AG08395 (cell line): ENCODE measurements at regions not wholly inside any gene's neighbourhood (a gene's known extent, or its start where the extent isn't known, plus 50 kb on each side); places are given as distances from the start of the nearest gene placed in this dataset.

ENCODE experiments used
- DNase-seq: peaks from one replicate; pipeline ENCODE4 v3.0.0; 2012; ENCODE audit warnings: mixed read lengths, low spot score

- no peak for DNase-seq
Observed at GRCh38 chr18:78740876-78741275, 238.7 kb upstream of the SALL3 start.

GRCh38 chr18:78741381-78742217, 238.0 kb upstream of the SALL3 start:
- DNase-seq, result no peak

DNA sequence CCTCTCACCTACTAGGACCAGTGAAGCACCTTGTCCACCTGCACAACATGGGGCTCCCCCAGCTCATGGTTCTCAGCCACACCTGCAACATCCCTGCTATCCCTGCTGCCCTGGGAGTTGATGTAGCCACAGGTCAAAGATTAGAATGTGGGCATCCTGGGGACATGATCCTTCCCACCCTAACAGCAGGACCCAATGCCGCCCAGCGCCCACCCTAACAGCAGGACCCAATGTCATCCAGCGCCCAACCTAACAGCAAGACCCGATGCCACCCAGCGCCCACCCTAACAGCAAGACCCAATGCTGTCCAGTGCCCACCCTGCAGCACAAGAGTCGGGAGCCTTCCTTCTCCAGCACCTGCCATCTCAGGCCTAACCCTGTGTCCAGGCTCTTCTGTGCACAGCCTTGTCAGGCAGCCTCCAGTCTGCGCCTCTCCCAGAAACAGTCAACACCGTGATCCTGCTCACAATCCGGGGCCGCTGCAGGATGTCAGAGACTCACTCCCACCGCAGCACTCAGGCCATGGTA, 237.3 kb upstream of the SALL3 start:
- no peak for DNase-seq

DNA sequence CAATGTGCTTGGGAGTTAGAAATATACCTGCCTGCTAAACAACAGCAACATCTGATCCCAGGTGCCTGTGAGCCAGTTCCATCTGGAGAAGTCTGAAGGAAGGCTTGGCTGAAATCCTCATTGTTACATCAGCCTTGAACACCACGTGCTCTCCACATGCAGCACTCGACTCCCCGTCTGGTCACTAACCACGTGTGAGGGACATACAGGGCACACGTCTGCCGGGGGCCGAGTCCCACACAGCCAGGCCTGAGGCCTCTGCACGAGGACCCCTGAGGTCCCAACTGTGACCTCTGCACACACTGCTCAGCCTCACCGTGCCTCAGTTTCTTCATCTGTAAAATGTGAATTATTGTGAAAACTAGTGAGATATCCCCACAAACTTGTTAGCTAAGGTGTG, 236.5 kb upstream of the SALL3 start:
- DNase-seq, result no peak

GRCh38 chr18:78751664-78752063, 228.0 kb upstream of the SALL3 start:
- DNase-seq, result no peak

DNA sequence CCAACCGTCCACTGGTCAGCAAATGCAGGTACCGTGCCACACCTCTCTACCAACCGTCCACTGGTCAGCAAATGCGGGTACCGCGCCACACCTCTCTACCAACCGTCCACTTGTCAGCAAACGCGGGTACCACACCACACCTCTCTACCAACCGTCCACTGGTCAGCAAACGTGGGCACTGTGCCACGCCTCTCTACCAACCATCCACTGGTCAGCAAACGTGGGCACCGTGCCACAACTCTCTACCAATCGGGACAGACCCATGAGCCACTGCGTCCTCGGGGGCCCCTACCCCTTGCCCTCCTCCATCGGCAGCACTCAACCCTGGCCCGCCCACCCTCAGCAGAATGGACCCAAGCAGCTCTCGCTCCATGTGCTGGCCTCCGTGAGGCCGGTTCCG, 226.4 kb upstream of the SALL3 start:
- DNase-seq, result no peak

DNA sequence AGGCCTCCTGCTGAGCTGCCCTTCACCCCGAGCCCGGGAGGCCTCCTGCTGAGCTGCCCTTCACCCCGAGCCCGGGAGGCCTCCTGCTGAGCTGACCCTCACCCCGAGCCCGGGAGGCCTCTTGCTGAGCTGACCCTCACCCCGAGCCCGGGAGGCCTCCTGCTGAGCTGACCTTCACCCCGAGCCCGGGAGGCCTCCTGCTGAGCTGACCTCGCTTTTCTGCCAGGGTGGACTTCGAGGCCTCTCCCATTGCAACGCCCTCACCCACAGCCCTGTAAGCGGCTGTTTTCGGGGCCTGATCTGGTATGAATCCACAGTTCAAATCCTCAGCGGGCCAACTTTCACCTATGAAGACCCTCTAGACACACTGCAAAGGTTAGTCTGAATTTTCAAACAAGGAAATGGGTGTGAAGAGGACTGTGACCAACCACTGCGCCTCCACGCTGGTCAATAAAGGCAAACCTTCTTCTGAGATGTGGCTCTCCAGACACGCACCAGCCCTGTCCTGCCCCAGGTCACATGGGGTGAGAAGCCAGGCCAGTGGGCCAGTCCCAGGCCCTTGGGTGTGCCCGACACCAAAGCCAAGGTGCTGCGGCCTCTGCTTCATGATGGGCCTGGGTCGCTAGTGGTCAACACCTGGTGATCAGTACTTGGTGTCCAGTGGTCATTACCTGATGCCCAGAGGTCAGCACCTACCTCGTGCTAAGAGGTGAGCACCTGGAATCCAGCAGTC, 225.1 kb upstream of the SALL3 start:
- no peak for DNase-seq

- DNase-seq, result no peak
Observed at GRCh38 chr18:78757014-78757413, 222.6 kb upstream of the SALL3 start.

DNA sequence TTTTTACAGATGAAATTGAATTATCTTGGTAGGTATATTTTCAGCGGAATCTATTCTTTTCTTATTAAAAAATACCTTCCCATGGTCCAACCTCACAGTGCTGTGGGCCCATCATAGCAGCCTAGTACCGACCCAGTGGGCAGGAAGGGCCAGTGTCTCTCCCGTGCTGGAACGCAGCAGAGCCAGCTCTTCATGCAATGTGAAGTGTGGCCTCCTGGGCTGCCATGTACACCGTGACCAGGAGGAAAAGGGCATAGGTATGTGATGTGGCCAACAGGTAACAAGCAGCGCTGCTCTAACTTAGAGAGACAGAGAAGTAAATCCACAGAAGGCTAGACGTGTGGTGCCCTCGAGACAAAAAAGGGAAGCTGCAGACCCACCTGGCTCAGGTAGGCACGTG, 221.1 kb upstream of the SALL3 start:
- no peak for DNase-seq

GRCh38 chr18:78762753-78763152, 216.9 kb upstream of the SALL3 start:
- no peak for DNase-seq

GRCh38 chr18:78764544-78764943, 215.1 kb upstream of the SALL3 start:
- no peak for DNase-seq

DNA sequence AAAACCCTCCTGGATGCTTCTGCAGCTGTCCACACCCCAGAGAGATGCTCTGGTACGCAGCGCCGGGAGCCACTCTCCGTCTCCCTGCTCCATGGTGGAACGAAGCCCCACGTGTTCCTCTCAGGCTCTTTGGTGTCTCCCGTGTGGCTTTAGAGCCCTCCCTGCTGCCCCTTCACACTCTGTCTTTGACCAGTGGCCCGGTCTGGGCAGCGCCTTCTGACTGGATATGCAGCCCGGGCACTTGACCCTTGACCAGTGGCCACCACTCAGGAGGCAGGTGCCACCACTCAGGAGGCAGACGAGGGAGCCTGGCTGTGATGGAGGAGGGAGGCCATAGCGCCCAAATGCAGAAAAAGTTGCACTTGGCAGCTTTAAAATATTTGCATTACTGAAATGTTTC, 214.5 kb upstream of the SALL3 start:
- no peak for DNase-seq

- no peak for DNase-seq
Observed at GRCh38 chr18:78765637-78766281, 213.9 kb upstream of the SALL3 start.

DNA sequence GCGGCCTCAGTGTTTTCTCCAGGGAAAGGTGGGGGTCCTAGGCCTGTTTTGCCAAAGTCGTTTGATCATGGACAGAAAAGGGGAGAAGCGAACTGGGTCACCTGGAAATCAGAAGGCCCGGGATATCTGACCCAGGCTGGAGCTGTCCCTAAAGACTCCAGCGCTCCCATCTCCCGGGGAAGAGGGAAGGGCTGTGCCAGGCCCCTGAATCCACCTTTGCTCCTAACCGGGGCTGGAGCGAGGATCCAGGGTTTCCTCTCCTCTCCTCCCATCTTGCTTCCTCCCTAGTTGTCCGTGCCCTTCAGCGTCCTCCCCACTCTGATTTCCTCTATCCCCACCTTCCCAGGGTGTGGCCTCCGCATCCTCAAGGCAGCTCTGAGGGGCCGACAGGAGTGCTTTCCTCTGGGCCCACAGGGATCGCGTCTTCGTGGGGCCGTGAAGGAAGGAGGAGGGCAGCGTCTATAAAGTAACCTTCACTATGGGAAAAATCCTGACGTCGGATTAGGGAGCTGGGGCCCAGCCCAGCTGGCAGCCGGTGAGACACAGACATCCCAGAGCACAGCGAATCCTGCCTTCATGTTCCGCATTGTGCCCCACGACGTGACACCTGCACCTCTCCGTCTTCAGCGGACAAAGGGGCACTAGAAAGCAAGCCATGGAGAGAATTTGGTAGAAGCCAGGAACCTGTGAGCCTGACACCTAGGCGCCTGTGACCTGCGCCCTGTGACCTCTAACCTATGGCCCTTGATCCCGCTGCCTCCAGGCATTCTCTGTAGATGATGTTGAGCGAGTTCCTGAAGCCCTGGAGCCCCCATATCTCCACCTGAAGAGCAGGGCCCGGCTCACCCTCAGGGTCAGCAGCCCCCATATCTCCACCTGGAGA, 212.7 kb upstream of the SALL3 start:
- DNase-seq, result no peak

DNA sequence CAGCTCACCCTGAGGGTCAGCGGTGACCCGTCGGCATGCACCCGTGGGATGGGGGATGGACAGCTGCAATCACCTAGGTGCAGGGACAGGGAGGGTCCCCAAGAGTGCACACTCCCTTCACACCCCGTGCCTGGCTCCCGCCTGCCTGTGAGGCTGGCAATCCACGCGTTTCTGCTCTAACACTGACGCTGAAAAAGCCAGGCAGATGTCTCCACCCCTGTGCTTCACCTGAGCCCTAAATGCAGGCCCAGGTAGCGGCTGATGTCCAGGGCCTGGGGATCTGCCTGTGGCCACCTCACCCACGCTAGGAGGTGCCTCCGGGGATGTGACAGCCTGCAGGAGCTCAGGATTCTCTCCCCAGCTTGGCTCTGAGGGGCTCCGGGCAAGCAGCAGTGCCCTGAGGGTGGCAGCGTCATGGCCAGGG, 212.0 kb upstream of the SALL3 start:
- no peak for DNase-seq

DNA sequence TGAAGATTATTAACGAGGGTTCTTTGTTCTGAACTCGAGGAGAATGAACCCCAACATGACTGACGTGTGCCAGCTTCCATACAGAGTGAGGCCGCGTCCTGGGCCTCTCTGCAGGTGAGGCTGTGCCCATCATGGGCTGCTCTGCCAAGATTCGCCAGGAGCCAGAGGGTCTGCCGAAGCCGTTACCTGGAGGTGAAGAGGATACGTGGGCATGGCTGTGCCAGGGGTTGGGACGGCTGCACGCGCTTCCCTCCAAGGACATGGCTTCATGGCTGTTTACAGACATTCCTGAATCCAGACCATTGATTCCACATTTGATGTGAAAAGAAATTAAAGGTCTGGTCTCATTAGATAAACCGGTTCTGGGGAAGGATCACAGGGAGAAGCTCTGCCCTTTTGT, 211.4 kb upstream of the SALL3 start:
- DNase-seq, result no peak

- no peak for DNase-seq
Observed at GRCh38 chr18:78768656-78769501, 210.7 kb upstream of the SALL3 start.

GRCh38 chr18:78769502-78770105, 210.0 kb upstream of the SALL3 start:
- DNase-seq, result no peak

DNA sequence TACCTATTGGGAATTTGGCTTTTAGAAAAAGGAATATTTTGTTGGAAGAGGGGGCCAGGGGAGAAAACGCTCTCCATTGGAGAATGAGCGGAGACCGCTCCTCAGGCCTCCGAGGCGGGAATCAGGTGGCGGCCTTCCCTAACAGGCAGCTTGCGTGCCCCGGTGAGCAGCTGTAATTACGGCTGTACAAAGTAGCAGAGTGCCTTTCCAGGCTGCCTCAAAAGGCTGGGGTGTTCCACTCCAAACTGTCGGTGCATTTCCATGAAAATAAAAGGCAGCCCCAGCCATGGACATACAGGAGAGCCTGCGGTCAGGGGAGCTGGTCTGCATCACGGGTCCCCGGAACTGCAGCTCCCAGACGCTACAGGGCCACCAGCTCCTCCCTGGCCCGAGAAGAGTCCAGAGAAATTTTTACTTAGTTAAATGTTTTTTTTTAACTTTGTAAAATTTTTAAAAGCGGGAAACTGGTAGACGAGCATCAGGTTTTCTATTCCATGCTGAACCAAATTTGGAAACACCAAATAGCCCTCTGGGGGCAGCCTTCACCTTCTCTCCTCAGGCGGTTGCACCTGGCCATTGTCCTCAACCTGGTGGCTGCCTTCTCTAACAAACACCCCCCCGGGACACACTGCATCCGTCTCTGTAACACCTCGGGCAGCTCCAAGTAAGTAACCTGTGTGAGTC, 209.3 kb upstream of the SALL3 start:
- DNase-seq, result no peak

DNA sequence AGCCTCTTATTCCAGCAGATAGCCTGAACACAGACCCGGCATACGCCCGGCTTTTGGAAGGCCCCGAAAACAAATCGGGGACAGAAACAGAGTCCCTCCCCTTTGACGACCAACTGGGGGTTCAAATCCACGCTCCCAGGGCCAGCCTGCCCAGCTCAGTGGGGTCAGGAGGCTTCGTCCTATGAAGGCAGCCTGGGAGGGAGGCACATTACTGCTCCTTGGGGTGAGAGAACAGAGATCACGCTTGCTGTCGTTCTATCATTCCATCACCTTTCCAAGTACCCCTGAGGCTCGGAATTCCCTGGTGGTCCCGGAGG, 208.8 kb upstream of the SALL3 start:
- no peak for DNase-seq
